GM19468 (cell line): ENCODE measurements at regions not wholly inside any gene's neighbourhood (a gene's known extent, or its start where the extent isn't known, plus 50 kb on each side); places are given as distances from the start of the nearest gene placed in this dataset.
"Not testable (repeated sequence)": the region's sequence is repeated elsewhere in the genome, so short reads cannot be mapped to it uniquely, and the experiment has no call there.

Source experiments
- ATAC-seq: cut with Tn5 transposase; IDR thresholded peaks from one replicate; pipeline ENCODE4 v1.9.1; 2021; ENCODE audit warnings: mild to moderate bottlenecking, moderate library complexity, moderate number of reproducible peaks; ENCODE audit not compliant: unreplicated experiment; ENCODE audit errors: extremely low read depth

DNA sequence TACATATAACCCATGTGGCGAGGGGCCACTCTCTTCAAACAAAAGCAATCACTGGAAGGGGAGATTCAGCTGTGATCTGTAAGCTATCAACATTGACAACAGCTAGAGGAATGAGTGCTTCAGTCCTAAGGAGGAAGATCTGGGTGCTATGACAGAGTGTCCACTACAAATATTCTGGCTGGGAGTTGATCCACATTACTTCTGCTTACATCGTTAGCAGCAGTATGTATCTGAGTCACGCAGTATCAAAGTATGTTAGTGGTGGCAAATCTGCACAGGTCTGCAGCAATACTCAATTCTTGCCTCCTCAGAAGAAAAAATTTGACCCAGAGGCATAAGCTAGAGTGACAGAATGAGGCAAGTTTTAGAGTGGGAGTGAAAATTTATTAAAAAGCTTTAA lies 267.0 kb downstream of the PTH2R start:
- ATAC-seq: no peak

DNA sequence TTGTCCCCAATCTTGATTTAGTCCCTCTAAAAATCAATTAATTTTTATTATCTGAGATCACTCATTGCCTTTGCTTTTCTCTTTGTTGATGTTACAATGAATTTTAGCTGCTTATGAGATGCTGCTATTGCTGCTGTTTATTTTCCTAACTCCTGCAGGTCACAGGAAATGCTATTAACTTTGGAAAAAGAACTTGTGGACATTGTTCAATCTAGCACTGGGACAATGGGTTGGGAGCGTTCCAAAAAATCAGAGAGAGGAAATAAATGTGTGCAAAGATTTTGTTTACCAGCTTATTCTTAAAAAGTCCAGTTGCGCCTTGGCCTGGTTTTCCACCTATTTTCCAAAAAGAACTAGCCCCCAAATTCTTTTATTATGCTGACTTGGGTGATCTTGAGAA lies 268.3 kb downstream of the PTH2R start:
- no peak for ATAC-seq

DNA sequence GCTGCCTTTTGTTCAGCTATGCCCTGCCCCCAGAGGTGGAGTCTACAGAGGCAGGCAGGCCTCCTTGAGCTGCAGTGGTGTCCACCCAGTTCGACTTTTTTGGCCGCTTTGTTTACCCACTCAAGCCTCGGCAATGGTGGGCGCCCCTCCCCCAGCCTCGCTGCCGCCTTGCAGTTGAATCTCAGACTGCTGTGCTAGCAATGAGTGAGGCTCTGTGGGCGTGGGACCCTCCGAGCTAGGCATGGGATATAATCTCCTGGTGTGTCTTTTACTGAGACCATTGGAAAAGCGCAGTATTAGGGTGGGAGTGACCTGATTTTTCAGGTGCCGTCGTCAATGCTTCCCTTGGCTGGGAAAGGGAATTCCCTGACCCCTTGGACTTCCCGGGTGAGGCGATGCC lies 279.3 kb downstream of the PTH2R start:
- ATAC-seq: not testable (repeated sequence)

DNA sequence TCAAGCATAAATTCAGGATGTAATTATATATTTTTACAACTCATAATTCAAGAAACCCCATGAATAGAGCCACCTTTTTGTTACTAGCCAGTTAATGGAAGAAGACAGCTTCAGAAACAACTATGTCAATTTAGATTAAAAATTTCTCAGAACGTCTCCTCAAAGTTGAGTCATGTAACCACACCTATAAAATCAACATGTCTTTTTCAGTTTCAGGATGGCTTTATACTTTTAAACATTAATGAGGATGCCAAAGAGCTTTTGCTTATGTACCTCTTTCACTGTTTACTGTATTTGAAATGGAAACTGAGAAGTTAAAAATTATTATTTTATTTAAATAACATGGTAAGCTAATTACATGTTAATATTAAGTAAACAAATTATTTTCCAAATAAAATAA lies 280.1 kb downstream of the PTH2R start:
- no peak for ATAC-seq

DNA sequence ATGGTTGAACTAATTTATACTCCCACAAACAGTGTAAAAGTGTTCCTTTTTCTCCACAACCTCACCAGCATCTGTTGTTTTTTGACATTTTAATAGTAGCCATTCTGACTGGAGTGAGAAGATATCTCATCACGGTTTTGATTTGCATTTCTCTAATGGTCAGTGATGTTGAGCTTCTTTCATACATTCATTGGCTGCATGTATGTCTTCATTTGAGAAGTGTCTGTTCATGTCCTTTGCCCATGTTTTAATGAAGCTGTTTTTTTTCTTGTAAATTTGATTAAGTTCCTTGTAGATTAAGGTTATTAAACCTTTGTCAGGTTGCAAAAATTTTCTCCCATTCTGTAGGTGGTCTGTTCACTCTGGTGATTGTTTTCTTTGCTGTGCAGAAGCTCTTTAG lies 281.1 kb downstream of the PTH2R start:
- ATAC-seq: not testable (repeated sequence)

DNA sequence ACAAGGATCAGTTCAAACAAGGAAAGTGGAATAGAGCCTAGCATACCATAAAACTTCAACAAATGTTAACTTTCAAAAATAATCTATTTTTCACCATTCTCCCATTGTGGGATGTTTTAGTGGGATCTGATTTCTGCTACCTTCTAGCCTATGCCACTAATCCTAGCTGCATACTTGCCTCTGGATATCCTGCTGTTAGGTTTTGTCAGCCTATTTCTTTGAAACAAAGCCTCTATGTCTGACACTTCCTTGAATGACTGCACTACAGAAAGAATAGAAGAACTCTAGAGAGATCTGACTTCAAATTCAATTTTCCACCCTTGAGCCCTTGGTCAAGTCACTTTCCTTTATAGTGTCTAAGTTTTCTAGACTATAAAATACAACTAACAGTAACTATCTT lies 291.5 kb downstream of the PTH2R start:
- ATAC-seq: no peak

DNA sequence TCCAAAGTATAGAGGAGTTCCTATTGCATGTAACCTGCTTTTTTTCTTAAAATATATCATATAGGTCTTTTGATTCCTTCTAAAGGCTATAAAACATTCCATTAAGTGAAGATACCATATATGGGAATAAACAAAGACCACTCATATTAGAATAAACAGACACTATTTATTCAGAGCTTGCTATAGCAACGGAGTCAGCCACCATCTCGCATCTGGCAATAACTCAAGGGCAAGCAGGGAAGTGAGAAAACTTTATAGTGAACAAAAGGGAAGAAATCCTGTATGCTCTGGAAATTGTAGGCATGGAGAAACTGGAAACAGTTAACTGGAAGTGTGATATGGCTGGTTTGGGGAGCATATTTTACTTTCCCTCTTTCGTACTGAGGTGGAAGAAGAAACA lies 301.9 kb downstream of the PTH2R start:
- ATAC-seq: no peak

DNA sequence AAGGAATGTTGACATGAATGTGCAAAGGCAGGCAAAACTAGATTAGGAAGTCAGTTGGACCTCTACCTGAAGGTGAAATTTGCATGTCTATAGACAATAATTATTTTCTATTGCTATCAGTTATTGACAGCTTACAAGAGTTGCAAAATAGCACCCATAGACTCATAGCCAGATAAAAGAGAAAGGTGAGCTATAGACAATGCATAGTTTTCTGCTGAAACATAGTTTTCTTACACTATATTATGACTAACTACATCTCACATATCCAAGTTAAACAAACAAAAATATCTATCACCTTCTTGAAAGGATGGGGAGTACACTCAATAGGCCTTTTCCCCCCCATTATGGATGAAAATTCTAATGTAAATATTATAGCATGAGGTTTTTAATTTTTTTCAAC lies 305.0 kb downstream of the PTH2R start:
- ATAC-seq: no peak

DNA sequence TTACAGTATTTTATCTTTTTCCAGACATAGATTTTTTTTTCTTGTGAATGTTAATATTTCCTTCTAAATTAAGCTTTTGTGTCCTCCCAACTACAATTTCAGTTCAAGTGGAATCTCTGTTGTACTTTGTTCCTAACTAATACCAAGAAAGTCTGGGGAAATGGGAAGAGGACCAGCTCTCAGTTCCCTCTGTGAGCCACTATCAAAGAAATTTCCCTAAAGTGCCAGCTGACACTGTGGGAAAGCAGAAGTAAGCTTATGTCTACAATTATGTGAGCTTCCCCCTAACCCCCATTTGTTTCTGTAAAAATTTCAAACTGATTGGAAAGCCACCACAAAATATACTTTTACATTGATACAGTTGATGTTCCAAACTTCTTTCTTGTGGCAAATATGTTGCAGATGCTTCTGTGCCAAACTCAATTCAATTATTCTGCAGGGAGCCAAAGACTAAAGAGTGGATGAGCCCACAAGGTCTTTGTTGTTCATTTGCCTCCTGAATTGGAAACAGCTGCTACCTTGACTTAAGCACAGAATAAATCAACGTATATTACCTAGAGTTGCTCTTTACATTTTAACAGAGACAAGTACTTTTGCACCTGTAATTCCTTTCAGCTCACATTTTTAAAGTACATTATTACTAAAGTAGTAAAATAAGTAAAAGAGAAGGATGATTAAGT lies 306.6 kb downstream of the PTH2R start:
- ATAC-seq: no peak

DNA sequence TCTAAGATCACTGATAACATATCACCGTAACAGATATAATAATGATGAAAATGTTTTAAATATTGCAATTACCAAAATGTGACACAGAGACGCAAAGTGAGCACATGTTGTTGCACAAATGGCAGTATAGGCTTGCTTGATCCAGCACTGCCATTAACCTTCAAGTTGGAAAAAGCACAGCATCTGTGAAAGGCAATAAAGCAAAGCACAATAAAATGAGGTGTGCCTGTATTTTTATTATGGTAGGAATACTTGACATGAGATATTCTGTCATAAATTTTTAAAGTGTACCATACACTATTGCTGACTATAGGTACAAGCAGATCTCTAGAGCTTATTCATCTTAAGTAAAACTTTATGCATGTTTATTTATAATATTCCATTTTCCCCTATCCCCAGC lies 312.2 kb downstream of the PTH2R start:
- no peak for ATAC-seq

DNA sequence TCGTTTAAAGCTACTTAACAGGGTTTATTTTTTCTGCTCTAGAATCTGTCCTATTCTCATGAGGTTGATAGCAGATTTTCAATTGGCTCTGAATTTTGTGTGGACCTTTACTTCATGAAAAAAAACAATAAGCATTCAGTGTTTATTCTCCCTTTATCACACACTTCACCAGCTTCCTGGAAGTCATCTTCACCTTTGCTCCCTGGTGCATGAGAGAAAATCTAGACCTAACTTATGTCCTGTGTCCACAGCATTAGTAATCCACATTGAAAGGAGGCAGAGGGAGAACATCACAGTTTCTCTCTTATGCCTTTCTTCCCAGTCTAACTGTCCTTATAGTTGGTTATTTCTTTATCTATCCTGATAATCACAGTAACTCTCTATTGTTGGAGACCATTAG lies 316.1 kb downstream of the PTH2R start:
- no peak for ATAC-seq

DNA sequence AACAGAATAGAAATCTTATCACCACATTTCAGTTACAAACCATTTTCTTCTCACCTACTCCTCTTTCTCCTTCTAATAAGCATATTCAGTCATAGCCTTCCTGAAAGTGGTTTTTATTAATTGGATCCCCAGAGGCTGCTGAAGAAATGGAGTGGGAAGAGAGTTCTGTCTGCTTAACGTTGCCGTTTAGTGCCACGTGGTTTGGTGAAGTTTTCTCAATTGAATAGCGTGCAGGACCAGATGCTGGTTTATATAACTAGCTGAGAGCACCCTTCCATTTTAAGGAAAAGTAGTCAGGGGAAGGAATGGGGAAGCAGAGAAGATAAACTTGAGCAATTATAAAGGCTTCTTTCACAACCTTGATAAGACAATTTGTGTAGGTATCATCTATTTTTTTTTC lies 318.7 kb downstream of the PTH2R start:
- ATAC-seq: no peak

DNA sequence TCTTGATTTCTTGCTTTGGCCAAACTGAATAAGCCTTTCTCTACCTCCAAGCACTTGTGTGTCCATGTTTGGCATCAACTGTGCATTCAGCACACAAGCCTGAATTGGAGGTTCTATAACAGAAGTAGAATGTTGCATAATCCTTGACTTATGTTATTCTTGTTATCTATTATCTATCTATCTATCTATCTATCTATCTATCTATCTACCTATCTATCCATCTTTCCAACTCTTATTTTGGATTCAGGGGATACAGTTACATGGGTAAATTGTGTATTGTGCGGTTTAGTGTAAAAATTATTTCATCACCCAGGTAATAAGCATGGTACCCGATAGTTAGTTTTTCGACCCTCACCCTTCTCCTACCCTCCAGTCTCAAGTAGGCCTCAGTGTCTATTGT lies 319.6 kb downstream of the PTH2R start:
- ATAC-seq: no peak

DNA sequence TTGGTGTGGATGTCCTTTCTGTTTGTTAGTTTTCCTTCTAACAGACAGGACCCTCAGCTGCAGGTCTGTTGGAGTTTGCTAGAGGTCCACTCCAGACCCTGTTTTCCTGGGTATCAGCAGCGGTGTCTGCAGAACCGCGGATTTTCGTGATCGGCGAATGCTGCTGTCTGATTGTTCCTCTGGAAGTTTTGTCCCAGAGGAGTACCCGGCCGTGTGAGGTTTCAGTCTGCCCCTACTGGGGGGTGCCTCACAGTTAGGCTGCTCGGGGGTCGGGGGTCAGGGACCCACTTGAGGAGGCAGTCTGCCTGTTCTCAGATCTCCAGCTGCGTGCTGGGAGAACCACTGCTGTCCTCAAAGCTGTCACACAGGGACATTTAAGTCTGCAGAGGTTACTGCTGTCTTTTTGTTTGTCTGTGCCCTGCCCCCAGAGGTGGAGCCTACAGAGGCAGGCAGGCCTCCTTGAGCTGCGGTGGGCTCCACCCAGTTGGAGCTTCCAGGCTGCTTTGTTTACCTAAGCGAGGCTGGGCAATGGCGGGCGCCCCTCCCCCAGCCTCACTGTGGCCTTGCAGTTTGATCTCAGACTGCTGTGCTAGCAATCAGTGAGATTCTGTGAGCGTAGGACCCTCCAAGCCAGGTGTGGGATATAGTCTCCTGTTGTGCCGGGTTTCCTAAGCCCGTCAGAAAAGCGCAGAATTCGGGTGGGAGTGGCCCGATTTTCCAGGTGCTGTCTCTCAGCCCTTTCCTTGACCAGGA lies 345.2 kb downstream of the PTH2R start:
- ATAC-seq: not testable (repeated sequence)

DNA sequence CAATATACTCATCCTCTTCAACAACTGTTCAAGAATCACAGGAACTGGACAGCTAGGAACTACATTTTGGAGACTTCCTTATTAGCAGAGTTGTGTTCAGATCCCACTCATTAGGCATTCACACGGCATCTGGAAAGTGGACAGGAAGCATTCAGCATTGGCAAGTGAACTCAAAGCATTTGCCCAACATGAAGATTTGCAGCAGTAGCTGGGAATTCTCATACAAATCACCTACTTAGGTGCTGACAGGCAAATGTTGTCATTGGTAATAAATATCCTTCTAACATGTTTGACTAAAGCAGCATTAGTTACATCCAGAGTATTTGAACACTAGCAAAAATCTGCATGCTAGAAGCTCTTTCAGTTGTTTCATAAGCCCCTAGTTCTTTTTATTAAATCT lies 350.8 kb downstream of the PTH2R start:
- ATAC-seq: no peak

DNA sequence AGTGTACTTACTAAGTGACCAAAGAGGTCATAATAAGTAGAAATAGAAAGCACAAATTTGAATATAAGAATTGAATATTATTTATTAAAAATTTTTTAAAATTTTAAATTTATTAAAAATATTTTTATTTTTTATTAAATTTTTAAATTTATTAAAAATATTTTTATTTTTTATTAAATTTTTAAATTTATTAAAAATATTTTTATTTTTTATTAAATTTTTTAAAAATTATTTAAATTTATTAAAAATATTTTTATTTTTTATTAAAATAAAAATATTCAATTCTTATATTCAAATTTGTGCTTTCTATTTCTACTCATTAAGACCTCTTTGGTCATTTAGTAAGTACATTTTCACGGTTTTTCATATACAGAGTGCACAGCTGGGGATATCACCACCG lies 366.5 kb downstream of the PTH2R start:
- ATAC-seq: not testable (repeated sequence)

DNA sequence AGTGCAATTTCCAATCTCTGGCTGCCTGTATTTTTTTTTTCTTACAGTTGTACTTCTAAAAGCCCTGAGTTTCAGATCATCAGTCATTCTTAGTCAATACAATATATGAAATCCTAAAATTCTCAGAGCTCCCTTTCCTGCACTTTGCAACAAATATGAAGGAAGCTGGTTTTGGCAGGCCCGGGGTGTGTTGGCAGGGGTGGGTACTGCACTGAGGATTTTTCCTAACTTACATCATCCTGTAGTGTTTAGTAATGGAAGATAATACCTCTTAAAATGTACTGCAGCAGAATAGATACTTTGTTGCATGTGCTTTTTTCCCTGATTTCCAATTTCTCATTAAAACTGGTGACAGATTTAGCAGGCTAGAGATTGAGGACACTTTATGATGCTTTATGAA lies 374.6 kb downstream of the PTH2R start:
- no peak for ATAC-seq

DNA sequence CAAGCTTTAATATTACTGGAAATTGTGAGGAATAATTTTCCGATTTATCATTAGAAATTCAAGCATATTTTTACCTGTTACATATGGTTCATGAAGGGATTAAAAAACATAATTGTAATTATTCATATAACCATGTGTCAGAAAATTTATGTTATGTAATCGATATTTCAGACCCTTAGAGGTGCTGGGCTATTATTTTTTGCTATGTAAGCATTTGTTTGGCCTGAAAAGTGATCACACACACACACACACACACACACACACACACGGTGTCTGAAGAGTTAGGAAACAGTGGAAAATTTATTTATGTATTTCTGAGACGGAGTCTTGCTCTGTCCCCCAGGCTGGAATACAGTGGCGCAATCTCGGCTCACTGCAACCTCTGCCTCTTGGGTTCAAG lies 375.5 kb downstream of the PTH2R start:
- no peak for ATAC-seq

DNA sequence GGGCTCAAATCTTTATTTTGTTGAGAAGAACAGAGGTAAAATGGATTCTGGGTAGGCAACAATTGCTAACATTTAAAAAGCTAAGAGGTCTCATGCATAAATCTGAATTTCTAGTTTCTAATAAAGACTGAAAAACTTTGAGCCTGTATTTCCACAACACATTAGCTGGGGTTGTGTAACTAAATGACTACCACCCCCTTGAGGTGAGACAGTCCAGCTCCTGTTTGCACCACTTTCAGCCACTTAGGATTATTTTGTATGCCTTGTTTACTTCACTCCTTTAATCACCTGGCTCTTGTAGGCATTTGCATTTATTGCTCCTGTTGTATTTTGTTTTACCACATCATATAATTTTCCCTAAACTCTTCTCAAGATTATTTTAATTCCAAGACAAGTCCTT lies 376.6 kb downstream of the PTH2R start:
- no peak for ATAC-seq

DNA sequence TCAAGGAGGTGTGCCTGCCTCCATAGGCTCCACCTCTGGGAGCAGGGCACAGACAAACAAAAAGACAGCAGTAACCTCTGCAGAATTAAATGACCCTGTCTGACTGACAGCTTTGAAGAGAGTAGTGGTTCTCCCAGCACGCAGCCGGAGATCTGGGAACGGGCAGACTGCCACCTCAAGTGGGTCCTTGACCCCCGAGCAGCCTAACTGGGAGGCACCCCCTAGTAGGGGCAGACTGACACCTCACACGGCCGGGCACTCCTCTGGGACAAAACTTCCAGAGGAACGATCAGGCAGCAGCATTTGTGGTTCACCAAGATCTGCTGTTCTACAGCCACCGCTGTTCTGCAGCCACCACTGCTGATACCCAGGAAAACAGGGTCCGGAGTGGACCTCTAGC lies 378.2 kb downstream of the PTH2R start:
- ATAC-seq: not testable (repeated sequence)

DNA sequence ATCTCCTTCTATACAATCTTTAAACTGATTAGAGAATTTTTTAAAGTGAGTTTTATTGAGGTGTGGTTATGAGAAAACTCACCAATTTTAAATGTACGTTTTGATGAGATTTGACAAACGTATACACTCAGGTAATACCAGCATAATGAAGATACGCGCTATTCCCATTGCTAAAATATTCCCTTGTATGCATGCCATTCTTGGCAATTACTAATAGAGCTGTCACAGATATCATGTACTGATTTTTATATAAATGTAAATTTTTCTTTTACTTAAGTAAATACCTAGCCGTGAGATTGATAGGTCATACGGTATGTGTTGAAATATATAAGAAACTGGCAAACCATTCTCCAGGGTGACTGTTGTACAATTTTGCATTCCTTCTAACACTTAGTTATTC lies 384.7 kb downstream of the PTH2R start:
- ATAC-seq: no peak

DNA sequence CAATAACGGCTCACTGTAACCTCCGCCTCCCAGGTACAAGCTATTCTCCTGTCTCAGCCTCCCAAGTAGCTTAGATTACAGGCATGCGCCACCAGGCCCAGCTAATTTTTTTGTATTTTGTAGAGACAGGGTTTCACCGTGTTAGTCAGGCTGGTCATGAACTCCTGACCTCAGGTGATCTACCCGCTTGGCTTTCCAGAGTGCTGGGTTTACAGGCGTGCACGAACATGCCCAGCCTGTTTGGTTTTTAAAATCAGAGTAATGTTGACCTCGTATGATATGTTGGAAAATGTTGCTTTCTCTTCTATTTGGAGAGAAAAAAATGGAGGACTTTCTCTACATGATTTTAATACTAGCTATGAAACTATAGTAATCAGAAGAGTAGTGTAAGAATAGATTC lies 386.2 kb downstream of the PTH2R start:
- ATAC-seq: no peak
